HepG2 (cell line): ENCODE measurements at regions not wholly inside any gene's neighbourhood (a gene's known extent, or its start where the extent isn't known, plus 50 kb on each side); places are given as distances from the start of the nearest gene placed in this dataset.

ENCODE experiments used
- BRF2 ChIP-seq: sonication (generic); formaldehyde crosslinking; IDR thresholded peaks from 2 replicates; pipeline ENCODE4 v1.8.1; 2022; ENCODE audit warnings: mild to moderate bottlenecking, missing genetic modification reagents
- CTCF ChIP-seq: sonication (generic); formaldehyde crosslinking; IDR thresholded peaks from 2 replicates; pipeline ENCODE4 v1.5.0; 2020; ENCODE audit warnings: mild to moderate bottlenecking, missing genetic modification reagents, moderate library complexity
- E2F1 ChIP-seq: sonication (generic); formaldehyde crosslinking; IDR thresholded peaks from 2 replicates; pipeline ENCODE4 v1.5.0; 2020; ENCODE audit warnings: missing genetic modification reagents
- RNF2 ChIP-seq: fragments of 450-650 bp; conservative IDR thresholded peaks from 2 replicates; pipeline ENCODE4 v1.6.1; 2016; ENCODE audit warnings: low read depth
- ZFP36 ChIP-seq: fragments of 150-350 bp; IDR thresholded peaks from 2 replicates; pipeline ENCODE4 v1.6.1; 2018; ENCODE audit warnings: borderline replicate concordance, low read length, low read depth; ENCODE audit not compliant: partially characterized antibody
- ZKSCAN1 ChIP-seq: fragments of 150-350 bp; IDR thresholded peaks from 2 replicates; pipeline ENCODE4 v1.6.1; 2014; ENCODE audit warnings: low read length

GRCh38 chr5:54753753-54754152 lies 231.6 kb downstream of the ESM1 start:
- no peak for TF ChIP-seq BRF2
- no peak for TF ChIP-seq ZKSCAN1
- no peak for TF ChIP-seq CTCF
- TF ChIP-seq RNF2, result no peak
- TF ChIP-seq E2F1 (CRISPR knock-in tag), result no peak
- TF ChIP-seq ZFP36, result no peak
